Caco-2 (cell line): ENCODE measurements at regions not wholly inside any gene's neighbourhood (a gene's known extent, or its start where the extent isn't known, plus 50 kb on each side); places are given as distances from the start of the nearest gene placed in this dataset.

ENCODE experiments used
- BruUV-seq: library from RNA; stranded (reverse); fragments of 400-500 nt; replicated peaks from 2 replicates; lab custom pipeline; 2021; lab: Mats Ljungman, UMichigan
- CTCF ChIA-PET: fragments of 300-600 bp; sonication (Branson Sonifier 250); formaldehyde crosslinking; loops from one replicate; lab custom pipeline; 2022; ENCODE audit warnings: antibody characterized with exemption; lab: Charles Lee
- POLR2A ChIA-PET: fragments of 300-600 bp; sonication (Branson Sonifier 250); formaldehyde crosslinking; loops from one replicate; lab custom pipeline; 2022; ENCODE audit warnings: antibody characterized with exemption; lab: Charles Lee
- DNase-seq, 2 experiments: peaks; one replicate each; pipeline versions ENCODE4 v3.0.0 to v3.0.0-alpha.2; 2020 to 2022
- H3K27me3 ChIP-seq: replicated peaks from 2 replicates; pipeline ENCODE4 v1.6.0; 2011; ENCODE audit warnings: low read length; ENCODE audit not compliant: control insufficient read depth, insufficient read depth
- H3K36me3 ChIP-seq: 2 replicates; pipeline ENCODE4 v1.5.1; 2011; ENCODE audit warnings: low read length; ENCODE audit not compliant: control insufficient read depth, insufficient read depth
- H3K4me1 ChIP-seq: fragments of 250-450 bp; sonication (Bioruptor Pico); 2 replicates; pipeline ENCODE4 v1.5.1; 2020; ENCODE audit warnings: mild to moderate bottlenecking
- H3K4me3 ChIP-seq: 2 replicates; pipeline ENCODE4 v1.5.1; 2011; ENCODE audit warnings: low read depth, mild to moderate bottlenecking, control low read depth, low read length
- H3K9me3 ChIP-seq: fragments of 250-450 bp; sonication (Bioruptor Pico); 2 replicates; pipeline ENCODE4 v1.5.1; 2020; ENCODE audit warnings: mild to moderate bottlenecking, moderate library complexity
- H3K27ac Mint-ChIP-seq: one replicate; pipeline ENCODE4 v1.8.0; 2022; ENCODE audit warnings: mixed read lengths; ENCODE audit not compliant: unreplicated experiment
- H3K27me3 Mint-ChIP-seq: one replicate; pipeline ENCODE4 v1.8.0; 2022; ENCODE audit warnings: mixed read lengths; ENCODE audit not compliant: insufficient read depth, unreplicated experiment
- H3K36me3 Mint-ChIP-seq: one replicate; pipeline ENCODE4 v1.8.0; 2022; ENCODE audit warnings: mild to moderate bottlenecking, mixed read lengths; ENCODE audit not compliant: insufficient read depth, unreplicated experiment
- H3K4me1 Mint-ChIP-seq: one replicate; pipeline ENCODE4 v1.8.0; 2022; ENCODE audit warnings: low read depth, mixed read lengths; ENCODE audit not compliant: unreplicated experiment
- H3K4me3 Mint-ChIP-seq: one replicate; pipeline ENCODE4 v1.8.0; 2022; ENCODE audit warnings: mild to moderate bottlenecking, moderate library complexity, mixed read lengths; ENCODE audit not compliant: unreplicated experiment
- H3K9me3 Mint-ChIP-seq: one replicate; pipeline ENCODE4 v1.8.0; 2022; ENCODE audit warnings: mixed read lengths; ENCODE audit not compliant: unreplicated experiment
- CTCF ChIP-seq, 2 experiments: fragments of 200-600 bp in 1 of 2; IDR thresholded peaks; 1 replicate in 1 of 2; 2 replicates in 1 of 2; pipeline versions ENCODE4 v1.5.1 to v1.8.0; 2011 to 2022; ENCODE audit warnings: antibody characterized with exemption in 1 of 2, control low read depth in 1 of 2, inconsistent platforms in 1 of 2, low read depth in 1 of 2, low read length in 1 of 2, mild to moderate bottlenecking in 1 of 2, moderate library complexity in 1 of 2; ENCODE audit not compliant: insufficient read depth in 1 of 2, severe bottlenecking in 1 of 2, unreplicated experiment in 1 of 2
- intact Hi-C: fragments of 100-400 bp; cut with micrococcal nuclease; formaldehyde crosslinking; loops from one replicate; pipeline ENCODE4 v1.10.0; 2022; ENCODE audit not compliant: unreplicated experiment

GRCh38 chr2:71888751-71889445, 258.8 kb downstream of the CYP26B1 start:
- no peaks in the 10 kb centered on the region; the same call in 1 of the 2 replicates for H3K27me3 ChIP-seq
- DNase-seq, result no peak
- no peaks in the 10 kb centered on the region for H3K9me3 ChIP-seq
- no peak overlapping the region for H3K4me3 ChIP-seq
- POLR2A ChIA-PET, result no interaction called here
- H3K27ac Mint-ChIP-seq, result no peak overlapping the region
- intact Hi-C loops, result no loop called here
- no TSS peak for BruUV-seq
- peaks cover 11% of the 10 kb centered on the region for H3K9me3 Mint-ChIP-seq
- no peaks in the 10 kb centered on the region for H3K36me3 Mint-ChIP-seq
- no peaks in the 10 kb centered on the region for H3K36me3 ChIP-seq
- H3K4me1 Mint-ChIP-seq, result no peaks in the 10 kb centered on the region
- CTCF ChIA-PET, result no interaction called here
- H3K4me3 Mint-ChIP-seq, result no peak overlapping the region
- peaks cover 24% of the 10 kb centered on the region for H3K27me3 Mint-ChIP-seq
- no peak for TF ChIP-seq CTCF (IDR thresholded peaks at IDR 0.05; ENCODE audit: insufficient read depth in 1 of 2, low read depth in 1 of 2, low read length in 1 of 2, severe bottlenecking in 1 of 2, unreplicated experiment in 1 of 2)
- no peaks in the 10 kb centered on the region for H3K4me1 ChIP-seq

GRCh38 chr2:71887196-71887595, 260.5 kb downstream of the CYP26B1 start:
- BruUV-seq, result no TSS peak
- H3K4me3 Mint-ChIP-seq, result no peak overlapping the region

GRCh38 chr2:71886241-71886640, 261.4 kb downstream of the CYP26B1 start:
- H3K4me1 ChIP-seq, result no peaks in the 10 kb centered on the region
- no peaks in the 10 kb centered on the region for H3K9me3 ChIP-seq
- no peak overlapping the region for H3K4me3 Mint-ChIP-seq
- peaks cover 11% of the 10 kb centered on the region for H3K9me3 Mint-ChIP-seq
- H3K36me3 ChIP-seq, result no peaks in the 10 kb centered on the region
- intact Hi-C loops, result no loop called here
- BruUV-seq, result no TSS peak
- DNase-seq, result no peak
- H3K27ac Mint-ChIP-seq, result no peak overlapping the region
- TF ChIP-seq CTCF (IDR thresholded peaks at IDR 0.05; ENCODE audit: insufficient read depth in 1 of 2, low read depth in 1 of 2, low read length in 1 of 2, severe bottlenecking in 1 of 2, unreplicated experiment in 1 of 2), result no peak
- H3K27me3 ChIP-seq, result no peaks in the 10 kb centered on the region; the same call in 1 of the 2 replicates
- H3K4me1 Mint-ChIP-seq, result no peaks in the 10 kb centered on the region
- peaks cover 13% of the 10 kb centered on the region for H3K27me3 Mint-ChIP-seq
- ChIA-PET POLR2A (interaction anchor here (0.6 kb wide), 1 partner anchor 321 kb away, joined by 3 read pairs; no protein-coding TSS in a partner anchor), CTCF (no interaction called here)
- H3K4me3 ChIP-seq, result no peak overlapping the region
- no peaks in the 10 kb centered on the region for H3K36me3 Mint-ChIP-seq

More at GRCh38 chr2:71887196-71887595, 260.5 kb downstream of the CYP26B1 start:
- ChIA-PET CTCF (no interaction called here), POLR2A (no interaction called here)
- peaks cover 11% of the 10 kb centered on the region for H3K9me3 Mint-ChIP-seq
- no peaks in the 10 kb centered on the region for H3K36me3 Mint-ChIP-seq
- H3K27me3 Mint-ChIP-seq, result peaks cover 18% of the 10 kb centered on the region
- H3K27me3 ChIP-seq, result no peaks in the 10 kb centered on the region; the same call in 1 of the 2 replicates
- intact Hi-C loops, result no loop called here
- no peaks in the 10 kb centered on the region for H3K36me3 ChIP-seq
- no peak for DNase-seq
- H3K9me3 ChIP-seq, result no peaks in the 10 kb centered on the region
- no peak overlapping the region for H3K4me3 ChIP-seq
- H3K27ac Mint-ChIP-seq, result no peak overlapping the region
- H3K4me1 ChIP-seq, result no peaks in the 10 kb centered on the region
- TF ChIP-seq CTCF (IDR thresholded peaks at IDR 0.05; ENCODE audit: insufficient read depth in 1 of 2, low read depth in 1 of 2, low read length in 1 of 2, severe bottlenecking in 1 of 2, unreplicated experiment in 1 of 2), result no peak
- H3K4me1 Mint-ChIP-seq, result no peaks in the 10 kb centered on the region
